Upper lobe of left lung (tissue), 4 donors: ENCODE measurements at regions not wholly inside any gene's neighbourhood (a gene's known extent, or its start where the extent isn't known, plus 50 kb on each side); places are given as distances from the start of the nearest gene placed in this dataset.

Experiments
- CTCF ChIP-seq, 6 experiments: fragments of 450-650 bp in 4 of 6; fragments of 200-600 bp in 2 of 6; sonication (generic) in 2 of 6; IDR thresholded peaks; one replicate each; pipeline ENCODE4 v1.5.1; 2016 to 2019; ENCODE audit warnings: antibody characterized with exemption in 6 of 6
- EP300 ChIP-seq, 4 donors: sonication (generic); formaldehyde crosslinking; IDR thresholded peaks; one replicate each; pipeline ENCODE4 v1.5.1; 2017; ENCODE audit warnings: antibody characterized with exemption in 4 of 4, control low read depth in 2 of 4
- POLR2A ChIP-seq, 4 donors: fragments of 450-650 bp; IDR thresholded peaks; one replicate each; pipeline ENCODE4 v1.5.1; 2016 to 2017; ENCODE audit warnings: antibody characterized with exemption in 4 of 4, mild to moderate bottlenecking in 2 of 4
- POLR2AphosphoS5 ChIP-seq, 2 donors: sonication (generic); formaldehyde crosslinking; IDR thresholded peaks; one replicate each; pipeline ENCODE4 v1.5.1; 2017; ENCODE audit warnings: antibody characterized with exemption in 2 of 2

- no peak for TF ChIP-seq CTCF (IDR thresholded peaks at IDR 0.05)
- no peak for TF ChIP-seq POLR2A (IDR thresholded peaks at IDR 0.05)
- no peak for TF ChIP-seq POLR2AphosphoS5 (IDR thresholded peaks at IDR 0.05)
- no peak for TF ChIP-seq EP300 (IDR thresholded peaks at IDR 0.05)
Observed at GRCh38 chr12:58419196-58419760, 477.9 kb downstream of the ATP23 start.
